ENCODE measurements at regions not wholly inside any gene's neighbourhood (a gene's known extent, or its start where the extent isn't known, plus 50 kb on each side); places are given as distances from the start of the nearest gene placed in this dataset.
A peak's percentile ranks its signal among the peaks of the same experiment; 100 is the strongest.

DNA sequence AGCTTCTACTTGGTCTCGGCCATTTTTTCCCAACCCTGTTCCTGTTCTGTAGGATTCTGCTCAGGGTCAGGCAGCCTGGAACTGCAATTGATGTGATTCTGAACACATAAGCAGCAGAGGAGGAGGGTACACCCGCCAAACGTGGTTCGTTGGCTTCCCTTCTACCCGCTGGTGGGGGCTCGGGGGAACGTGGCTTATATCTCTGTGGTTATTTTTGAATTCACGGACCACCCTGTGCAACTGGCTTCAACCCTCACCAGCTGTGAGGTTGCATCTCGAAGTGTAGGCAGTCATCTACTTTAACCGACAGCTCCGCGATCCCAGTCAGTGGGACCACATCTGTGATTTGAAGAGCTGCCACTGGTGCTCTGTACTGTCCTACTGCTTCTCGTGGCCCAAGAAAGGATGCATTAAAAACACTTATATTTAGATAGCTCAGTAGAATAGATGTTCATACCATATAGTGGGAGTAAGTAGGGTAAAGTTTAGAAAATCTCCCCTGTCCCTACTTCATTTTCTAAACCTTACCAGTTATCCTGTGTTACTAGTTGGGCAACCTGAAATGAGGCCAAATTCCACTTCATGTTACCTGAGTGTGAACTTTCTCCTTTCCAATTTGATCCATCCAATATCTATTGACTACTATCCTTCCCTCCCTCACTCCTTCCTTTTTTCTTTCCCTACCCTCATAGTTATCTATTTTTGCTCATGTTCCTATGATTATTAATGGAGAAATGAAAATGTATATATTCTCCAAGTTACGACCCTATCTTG, 80.4 kb upstream of the BCOR start:
- no peak for DNase-seq

GRCh38 chrX:40177489-40177888, 79.7 kb upstream of the BCOR start:
- no peak for DNase-seq

GRCh38 chrX:40177117-40177430, 79.3 kb upstream of the BCOR start:
- DNase-seq, result peak; percentile 5

GRCh38 chrX:40176351-40177116, 78.8 kb upstream of the BCOR start:
- peak; percentile 62 for DNase-seq

DNA sequence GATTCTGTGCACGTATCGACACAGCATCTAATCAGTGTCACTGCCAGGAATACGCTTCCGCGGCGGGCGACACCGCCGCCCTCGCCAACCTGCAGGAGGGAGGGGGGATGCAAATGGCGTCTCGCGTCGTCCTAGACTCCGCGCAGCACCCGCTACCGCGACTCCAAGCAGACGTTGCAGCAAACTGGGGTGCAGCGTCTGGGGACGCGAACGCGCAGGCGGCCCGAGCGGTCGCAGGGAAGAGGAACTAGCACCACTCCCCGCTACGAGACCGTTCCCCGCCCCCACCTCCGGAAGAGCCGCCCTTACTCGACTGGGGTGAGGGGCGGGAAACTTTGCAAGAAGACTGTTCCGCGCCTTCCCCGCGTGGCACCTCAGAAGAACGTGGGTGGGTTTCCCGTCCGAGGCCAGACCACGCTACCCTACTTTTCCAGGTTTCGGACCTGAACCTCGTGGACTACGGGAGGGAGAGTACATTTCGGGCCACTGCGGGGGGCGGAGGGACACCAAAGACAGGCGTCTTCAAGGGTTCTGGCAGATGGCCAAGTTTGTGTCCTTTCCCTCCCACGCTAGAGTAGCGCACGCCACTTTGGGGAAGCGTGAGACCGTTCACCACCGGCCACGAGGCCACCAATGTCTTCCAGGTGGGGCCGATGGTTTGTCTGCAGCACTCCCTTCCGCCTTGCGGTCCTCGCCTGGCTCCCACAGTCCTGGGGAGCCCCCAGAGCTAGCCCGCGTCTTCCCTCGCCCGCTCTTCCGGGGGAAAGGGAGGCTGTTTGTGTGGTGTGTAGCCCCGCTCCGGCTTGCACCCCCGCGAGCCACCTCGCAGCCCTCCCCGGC, 78.0 kb upstream of the BCOR start:
- peak; percentile 52 for DNase-seq

- DNase-seq, result no peak
These were observed 77.2 kb upstream of the BCOR start for GRCh38 chrX:40174854-40175510.

DNA sequence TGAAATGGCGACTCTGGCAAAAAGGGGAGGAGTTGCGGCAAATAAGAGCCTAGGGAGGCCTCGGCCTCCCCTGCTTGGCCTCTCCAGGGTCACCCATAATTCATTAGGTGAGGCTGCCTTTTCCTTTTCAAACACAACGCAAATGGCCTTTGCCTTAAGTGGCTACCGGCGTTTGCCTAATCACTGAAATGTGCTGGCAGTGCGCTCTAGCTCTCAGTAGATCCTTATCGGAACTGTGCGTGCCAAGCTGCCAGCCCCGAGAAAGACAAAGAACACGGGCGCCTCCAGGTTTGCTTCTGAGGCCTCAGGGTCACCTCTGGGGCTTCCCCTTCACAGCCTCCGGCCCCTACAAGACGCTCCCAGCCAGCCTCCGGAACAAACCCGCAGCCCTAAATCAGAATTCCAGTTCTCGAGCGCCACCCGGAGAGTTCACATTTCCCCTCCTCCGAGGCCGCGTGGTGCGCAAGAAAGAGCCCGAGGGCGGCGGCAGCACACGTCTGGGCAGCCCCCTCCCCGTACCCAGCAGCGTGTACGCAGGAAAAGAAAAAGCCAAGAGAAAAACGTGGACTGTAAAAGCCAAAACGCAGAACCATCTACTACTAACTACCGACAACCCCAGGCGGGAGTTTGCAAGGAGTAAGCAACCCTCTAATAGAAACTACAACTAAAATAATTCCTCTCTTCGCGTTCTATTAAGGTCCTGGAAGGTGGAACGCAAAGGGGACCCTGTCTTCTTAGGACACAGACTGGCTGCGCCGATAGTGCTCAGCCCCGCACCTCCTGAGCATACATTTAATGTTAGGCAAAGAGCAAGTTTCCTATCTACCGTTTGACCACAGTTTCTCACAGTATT, 76.5 kb upstream of the BCOR start:
- peak; percentile 4 for DNase-seq

GRCh38 chrX:40173143-40174000, 75.6 kb upstream of the BCOR start:
- no peak for DNase-seq

DNA sequence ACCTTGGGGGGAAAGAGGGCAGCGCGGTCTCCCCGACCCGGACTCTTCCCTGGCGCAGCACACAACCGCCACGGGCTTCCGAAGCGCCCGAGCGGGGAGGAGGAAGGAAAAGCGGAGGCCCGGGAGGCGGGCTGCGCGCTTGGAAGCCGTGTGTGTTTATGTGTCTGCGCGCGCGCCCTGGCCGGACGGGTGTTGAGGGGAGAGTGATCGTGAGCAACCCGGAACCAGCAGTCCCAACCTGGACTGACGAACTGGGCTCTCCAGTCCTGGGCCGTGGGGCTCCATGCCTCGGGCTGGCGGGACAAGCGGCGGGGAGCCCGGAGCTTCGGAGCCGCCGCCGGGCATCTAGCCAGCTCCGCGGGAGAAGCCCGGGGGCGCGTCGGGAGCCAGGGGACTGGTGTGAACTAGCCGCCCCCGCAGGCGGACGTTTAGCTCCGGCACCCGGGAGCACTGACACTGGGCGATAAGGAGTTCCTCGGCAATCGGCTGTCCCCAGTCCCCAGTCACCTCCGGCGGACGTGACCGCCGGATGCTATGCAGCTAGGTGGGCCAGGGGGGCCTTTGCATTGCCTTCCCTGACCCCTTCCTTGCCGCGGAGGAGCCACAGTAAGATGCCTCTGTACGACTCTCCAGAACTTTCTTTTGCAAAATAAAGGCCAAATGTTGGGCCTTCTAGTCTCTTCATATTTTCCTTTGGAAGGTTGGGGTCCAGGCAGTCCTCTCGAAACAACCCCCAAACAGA, 74.8 kb upstream of the BCOR start:
- DNase-seq, result peak; percentile 7

GRCh38 chrX:40171513-40172400, 74.0 kb upstream of the BCOR start:
- DNase-seq, result no peak

GRCh38 chrX:40170830-40171512, 73.2 kb upstream of the BCOR start:
- DNase-seq, result no peak

- no peak for DNase-seq
These were observed 71.7 kb upstream of the BCOR start for GRCh38 chrX:40169193-40170101.

- DNase-seq, result no peak
These were observed 70.8 kb upstream of the BCOR start for GRCh38 chrX:40168480-40169011.

DNA sequence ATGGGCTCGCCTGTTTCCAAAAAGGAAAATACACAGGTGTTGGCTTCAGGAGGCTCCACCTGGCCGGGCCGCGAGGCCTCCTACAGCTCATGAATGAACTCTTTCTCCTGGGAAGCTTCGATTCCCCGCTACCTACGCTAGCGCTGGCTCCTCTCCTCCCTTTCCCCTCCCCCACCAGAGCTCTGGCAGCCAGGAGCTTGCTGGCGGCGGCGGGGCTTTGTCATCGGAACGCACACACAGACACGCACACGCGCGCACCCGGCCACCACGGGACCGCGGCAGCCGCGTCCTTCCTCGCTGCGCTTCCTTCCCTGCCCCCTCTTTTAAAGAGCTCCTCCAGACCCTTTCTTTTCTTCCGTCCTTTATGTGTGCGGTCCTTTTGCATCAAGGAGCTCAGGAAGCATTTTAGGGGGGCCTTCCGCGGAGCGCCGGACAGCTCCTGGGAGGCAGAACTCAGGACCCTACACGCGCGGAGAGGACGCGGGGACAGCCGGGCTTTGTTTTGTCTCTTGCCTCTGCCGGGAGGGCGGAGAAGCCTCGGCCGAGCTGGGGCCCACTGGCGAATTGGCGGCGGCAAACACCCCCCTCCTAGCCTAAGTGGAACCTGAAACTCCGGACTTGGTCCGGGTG, 70.2 kb upstream of the BCOR start:
- peak; percentile 13 for DNase-seq

DNA sequence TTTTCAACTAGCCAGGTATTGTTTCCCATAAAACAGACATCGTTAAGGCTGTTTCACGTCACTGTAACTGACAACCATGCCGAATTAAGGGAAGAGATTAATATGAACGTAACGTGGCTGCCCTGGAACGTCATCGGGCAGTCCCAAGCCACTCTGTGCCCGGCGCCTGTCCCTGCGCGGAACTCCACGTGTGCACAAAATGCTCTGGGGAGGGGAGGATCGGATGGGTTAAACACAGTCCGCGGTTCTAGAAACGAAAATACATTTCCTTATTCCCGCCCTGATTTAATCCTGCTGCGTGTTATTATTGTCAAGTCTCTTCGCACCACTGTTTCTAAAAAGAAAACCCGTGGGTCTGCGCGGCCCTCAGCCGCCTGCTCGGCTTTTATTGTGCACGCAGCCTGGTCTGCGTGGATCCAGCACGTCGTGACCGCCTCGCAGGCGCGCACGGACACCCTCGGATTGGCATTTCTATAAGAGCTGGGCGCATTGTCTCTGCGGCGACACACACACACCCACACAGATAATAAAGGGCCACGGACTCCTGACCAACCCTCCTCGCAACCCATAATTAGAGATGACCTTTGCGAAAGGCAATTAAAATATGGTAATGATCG, 69.6 kb upstream of the BCOR start:
- DNase-seq, result no peak

GRCh38 chrX:40166582-40166981, 68.8 kb upstream of the BCOR start:
- no peak for DNase-seq
